DND-41 (cell line): ENCODE measurements at regions not wholly inside any gene's neighbourhood (a gene's known extent, or its start where the extent isn't known, plus 50 kb on each side); places are given as distances from the start of the nearest gene placed in this dataset.

Source experiments
- EZH2 ChIP-seq: IDR thresholded peaks from 3 replicates; pipeline ENCODE4 v1.6.1; 2012; ENCODE audit warnings: borderline replicate concordance, low read depth, mild to moderate bottlenecking, moderate library complexity, low read length, inconsistent platforms; ENCODE audit not compliant: severe bottlenecking
- TF ChIP-seq, protein P1 (sequence below): IDR thresholded peaks from 2 replicates; pipeline ENCODE4 v1.5.1; 2012; ENCODE audit warnings: borderline replicate concordance, low read length, moderate library complexity, mild to moderate bottlenecking; ENCODE audit not compliant: poor library complexity, severe bottlenecking; ENCODE audit errors: extremely low read depth

GRCh38 chr9:34884747-34885189, 73.3 kb upstream of the PHF24 start:
- TF ChIP-seq, protein P1, sequence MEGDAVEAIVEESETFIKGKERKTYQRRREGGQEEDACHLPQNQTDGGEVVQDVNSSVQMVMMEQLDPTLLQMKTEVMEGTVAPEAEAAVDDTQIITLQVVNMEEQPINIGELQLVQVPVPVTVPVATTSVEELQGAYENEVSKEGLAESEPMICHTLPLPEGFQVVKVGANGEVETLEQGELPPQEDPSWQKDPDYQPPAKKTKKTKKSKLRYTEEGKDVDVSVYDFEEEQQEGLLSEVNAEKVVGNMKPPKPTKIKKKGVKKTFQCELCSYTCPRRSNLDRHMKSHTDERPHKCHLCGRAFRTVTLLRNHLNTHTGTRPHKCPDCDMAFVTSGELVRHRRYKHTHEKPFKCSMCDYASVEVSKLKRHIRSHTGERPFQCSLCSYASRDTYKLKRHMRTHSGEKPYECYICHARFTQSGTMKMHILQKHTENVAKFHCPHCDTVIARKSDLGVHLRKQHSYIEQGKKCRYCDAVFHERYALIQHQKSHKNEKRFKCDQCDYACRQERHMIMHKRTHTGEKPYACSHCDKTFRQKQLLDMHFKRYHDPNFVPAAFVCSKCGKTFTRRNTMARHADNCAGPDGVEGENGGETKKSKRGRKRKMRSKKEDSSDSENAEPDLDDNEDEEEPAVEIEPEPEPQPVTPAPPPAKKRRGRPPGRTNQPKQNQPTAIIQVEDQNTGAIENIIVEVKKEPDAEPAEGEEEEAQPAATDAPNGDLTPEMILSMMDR: no peak
- no peak for TF ChIP-seq EZH2
